MM.1S (cell line): ENCODE measurements at regions not wholly inside any gene's neighbourhood (a gene's known extent, or its start where the extent isn't known, plus 50 kb on each side); places are given as distances from the start of the nearest gene placed in this dataset.

ENCODE experiments used
- DNase-seq: peaks from one replicate; pipeline ENCODE4 v3.0.0-alpha.2; 2015
- H2AFZ ChIP-seq: fragments of 300-600 bp; sonication (generic); 2 replicates; pipeline ENCODE4 v1.6.0; 2016; ENCODE audit warnings: antibody characterized with exemption, low read length
- H3F3A ChIP-seq: fragments of 300-600 bp; sonication (generic); 2 replicates; pipeline ENCODE4 v1.6.1; 2016; ENCODE audit warnings: mild to moderate bottlenecking, antibody characterized with exemption, low read length, moderate library complexity, mixed read lengths; ENCODE audit not compliant: insufficient read depth
- H3K27ac ChIP-seq: fragments of 300-600 bp; sonication (generic); 2 replicates; pipeline ENCODE4 v1.5.1; 2016; ENCODE audit warnings: mild to moderate bottlenecking, low read length
- H3K27me3 ChIP-seq: fragments of 300-600 bp; sonication (generic); replicated peaks from 2 replicates; pipeline ENCODE4 v1.6.0; 2016; ENCODE audit warnings: low read length; ENCODE audit not compliant: insufficient read depth
- H3K36me3 ChIP-seq: fragments of 300-600 bp; sonication (generic); replicated peaks from 2 replicates; pipeline ENCODE4 v1.6.1; 2016; ENCODE audit warnings: mild to moderate bottlenecking, low read length, mixed read lengths; ENCODE audit not compliant: insufficient read depth
- H3K4me1 ChIP-seq: fragments of 300-600 bp; sonication (generic); 2 replicates; pipeline ENCODE4 v1.6.1; 2016; ENCODE audit warnings: low read length, mixed read lengths
- H3K4me2 ChIP-seq: fragments of 300-600 bp; sonication (generic); 2 replicates; pipeline ENCODE4 v1.6.0; 2016; ENCODE audit warnings: low read depth, low read length
- H3K4me3 ChIP-seq: fragments of 300-600 bp; sonication (generic); 2 replicates; pipeline ENCODE4 v1.5.1; 2016; ENCODE audit warnings: low read length, mixed read lengths
- H3K79me2 ChIP-seq: fragments of 300-600 bp; sonication (generic); 2 replicates; pipeline ENCODE4 v1.6.1; 2016; ENCODE audit warnings: mixed run types, low read length, mixed read lengths
- H3K9ac ChIP-seq: fragments of 300-600 bp; sonication (generic); 2 replicates; pipeline ENCODE4 v1.6.1; 2016; ENCODE audit warnings: low read length, mixed read lengths
- H3K9me2 ChIP-seq: fragments of 300-600 bp; sonication (generic); replicated peaks from 2 replicates; pipeline ENCODE4 v1.6.1; 2016; ENCODE audit warnings: mild to moderate bottlenecking, low read length, mixed read lengths; ENCODE audit not compliant: insufficient read depth
- H3K9me3 ChIP-seq: fragments of 300-600 bp; sonication (generic); replicated peaks from 2 replicates; pipeline ENCODE4 v1.6.1; 2016; ENCODE audit warnings: mild to moderate bottlenecking, low read length, mixed read lengths; ENCODE audit not compliant: insufficient read depth
- H4K20me1 ChIP-seq: fragments of 300-600 bp; sonication (generic); 2 replicates; pipeline ENCODE4 v1.6.1; 2016; ENCODE audit warnings: mild to moderate bottlenecking, low read length, moderate library complexity, mixed read lengths; ENCODE audit not compliant: insufficient read depth
- CTCF ChIP-seq: fragments of 300-600 bp; sonication (generic); IDR thresholded peaks from 2 replicates; pipeline ENCODE4 v1.5.1; 2016; ENCODE audit warnings: antibody characterized with exemption, low read length, mixed read lengths
- EZH2 ChIP-seq: fragments of 300-600 bp; sonication (generic); optimal IDR thresholded peaks from 2 replicates; pipeline ENCODE3; 2017; ENCODE audit warnings: low read depth, mild to moderate bottlenecking, antibody characterized with exemption, low read length, mixed read lengths
- EZH2phosphoT487 ChIP-seq: fragments of 300-600 bp; sonication (generic); IDR thresholded peaks from 2 replicates; pipeline ENCODE4 v1.6.1; 2018; ENCODE audit warnings: antibody characterized with exemption, low read length

GRCh38 chr2:237167038-237167437 is 81.3 kb downstream of the COPS8 start:
- H3K4me2 ChIP-seq: no peak overlapping the region
- DNase-seq: no peak
- TF ChIP-seq EZH2phosphoT487: no peak
- TF ChIP-seq EZH2: no peak
- TF ChIP-seq CTCF: no peak
- H3F3A ChIP-seq: no peaks in the 10 kb centered on the region
- H4K20me1 ChIP-seq: no peaks in the 10 kb centered on the region
- H3K36me3 ChIP-seq: no peaks in the 10 kb centered on the region
- H3K9ac ChIP-seq: no peak overlapping the region
- H3K27ac ChIP-seq: no peak overlapping the region
- H2AFZ ChIP-seq: no peak overlapping the region
- no peaks in the 10 kb centered on the region for H3K9me2 ChIP-seq
- H3K4me1 ChIP-seq: no peaks in the 10 kb centered on the region
- no peaks in the 10 kb centered on the region for H3K79me2 ChIP-seq
- H3K9me3 ChIP-seq: no peaks in the 10 kb centered on the region
- no peaks in the 10 kb centered on the region for H3K27me3 ChIP-seq
- no peak overlapping the region for H3K4me3 ChIP-seq

DNA sequence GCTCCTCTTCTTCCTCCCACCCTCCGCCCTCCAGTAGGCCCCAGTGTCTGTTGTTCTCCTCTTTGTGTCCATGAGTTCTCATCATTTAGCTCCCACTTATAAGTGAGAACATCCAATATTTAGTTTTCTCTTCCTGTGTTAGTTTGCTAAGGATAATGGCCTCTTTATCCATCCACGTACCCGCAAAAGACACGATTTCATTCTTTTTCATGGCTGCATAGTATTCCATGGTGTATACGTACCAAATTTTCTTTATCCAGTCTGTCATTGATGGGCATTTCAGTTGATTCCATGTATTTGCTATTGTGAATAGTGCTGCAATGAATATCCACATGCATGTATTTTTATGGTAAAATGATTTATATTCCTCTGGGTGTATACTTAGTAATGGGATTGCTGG is 82.2 kb downstream of the COPS8 start:
- H3K4me2 ChIP-seq: no peak overlapping the region
- H3K9me3 ChIP-seq: no peaks in the 10 kb centered on the region
- no peaks in the 10 kb centered on the region for H3K79me2 ChIP-seq
- H3K27ac ChIP-seq: no peak overlapping the region
- H3K9me2 ChIP-seq: no peaks in the 10 kb centered on the region
- H3K4me3 ChIP-seq: no peak overlapping the region
- H2AFZ ChIP-seq: no peak overlapping the region
- no peaks in the 10 kb centered on the region for H4K20me1 ChIP-seq
- no peak overlapping the region for H3K9ac ChIP-seq
- no peak for DNase-seq
- no peaks in the 10 kb centered on the region for H3K4me1 ChIP-seq
- H3F3A ChIP-seq: no peaks in the 10 kb centered on the region
- no peaks in the 10 kb centered on the region for H3K27me3 ChIP-seq
- no peaks in the 10 kb centered on the region for H3K36me3 ChIP-seq
- TF ChIP-seq EZH2phosphoT487 (no peak), CTCF (no peak), EZH2 (no peak)

GRCh38 chr2:237170020-237170419 is 84.3 kb downstream of the COPS8 start:
- H2AFZ ChIP-seq: no peak overlapping the region
- H3K27me3 ChIP-seq: no peaks in the 10 kb centered on the region
- TF ChIP-seq EZH2phosphoT487: no peak
- no peak for TF ChIP-seq CTCF
- TF ChIP-seq EZH2: no peak
- no peaks in the 10 kb centered on the region for H3K79me2 ChIP-seq
- H3F3A ChIP-seq: no peaks in the 10 kb centered on the region
- no peak overlapping the region for H3K4me2 ChIP-seq
- no peaks in the 10 kb centered on the region for H3K36me3 ChIP-seq
- no peak overlapping the region for H3K27ac ChIP-seq
- H3K4me3 ChIP-seq: no peak overlapping the region
- H3K9me3 ChIP-seq: no peaks in the 10 kb centered on the region
- no peaks in the 10 kb centered on the region for H4K20me1 ChIP-seq
- no peaks in the 10 kb centered on the region for H3K9me2 ChIP-seq
- H3K9ac ChIP-seq: no peak overlapping the region
- DNase-seq: no peak
- no peaks in the 10 kb centered on the region for H3K4me1 ChIP-seq
